Endodermal cell (in vitro differentiated cells): ENCODE measurements at regions not wholly inside any gene's neighbourhood (a gene's known extent, or its start where the extent isn't known, plus 50 kb on each side); places are given as distances from the start of the nearest gene placed in this dataset.

Experiments
- DNase-seq: peaks from one replicate; pipeline ENCODE4 v3.0.0-alpha.2; 2017
- H3K27ac ChIP-seq: 2 replicates; pipeline ENCODE4 v1.5.1; 2013; ENCODE audit warnings: mild to moderate bottlenecking, low read depth, low read length, moderate library complexity
- H3K27me3 ChIP-seq: 2 replicates; pipeline ENCODE4 v1.6.1; 2013; ENCODE audit warnings: mild to moderate bottlenecking, low read length, moderate library complexity; ENCODE audit not compliant: insufficient read depth, control insufficient read depth, poor library complexity, severe bottlenecking
- H3K36me3 ChIP-seq: 2 replicates; pipeline ENCODE4 v1.7.0; 2013; ENCODE audit warnings: mild to moderate bottlenecking, low read length, moderate library complexity; ENCODE audit not compliant: control insufficient read depth, insufficient read depth
- H3K4me1 ChIP-seq: one replicate; pipeline ENCODE4 v1.7.0; 2013; ENCODE audit warnings: low read length; ENCODE audit not compliant: control insufficient read depth, insufficient read depth
- H3K4me3 ChIP-seq: 2 replicates; pipeline ENCODE4 v1.5.1; 2013; ENCODE audit warnings: mild to moderate bottlenecking, low read length, moderate library complexity
- H3K9ac ChIP-seq: 2 replicates; pipeline ENCODE4 v1.6.1; 2013; ENCODE audit warnings: mild to moderate bottlenecking, low read length, moderate library complexity; ENCODE audit not compliant: poor library complexity, severe bottlenecking; ENCODE audit errors: extremely low read depth
- H3K9me3 ChIP-seq: 2 replicates; pipeline ENCODE4 v1.6.1; 2013; ENCODE audit warnings: mild to moderate bottlenecking, low read length, moderate library complexity; ENCODE audit not compliant: control insufficient read depth
- H3K27ac Mint-ChIP-seq: 2 replicates; pipeline ENCODE4 v1.8.0; 2020; ENCODE audit warnings: mixed read lengths
- H3K27me3 Mint-ChIP-seq: 2 replicates; pipeline ENCODE4 v1.8.0; 2021; ENCODE audit warnings: mild to moderate bottlenecking, mixed read lengths; ENCODE audit not compliant: insufficient read depth
- H3K36me3 Mint-ChIP-seq: 2 replicates; pipeline ENCODE4 v1.8.0; 2020; ENCODE audit warnings: low read depth, mixed read lengths
- H3K4me1 Mint-ChIP-seq: 2 replicates; pipeline ENCODE4 v1.8.0; 2020; ENCODE audit warnings: mixed read lengths
- H3K4me3 Mint-ChIP-seq: 2 replicates; pipeline ENCODE4 v1.8.0; 2020; ENCODE audit warnings: mild to moderate bottlenecking, moderate library complexity, mixed read lengths
- H3K9me3 Mint-ChIP-seq: 2 replicates; pipeline ENCODE4 v1.8.0; 2020; ENCODE audit warnings: mild to moderate bottlenecking, mixed read lengths
- CTCF ChIP-seq: fragments of 200-600 bp; sonication (generic); conservative IDR thresholded peaks from 2 replicates; pipeline ENCODE4 v1.5.0; 2021; ENCODE audit warnings: antibody characterized with exemption, mild to moderate bottlenecking
- WGBS, 2 experiments: methylation state at CpG; one replicate each; pipeline versions ENCODE4 v1.1.5 to v1.1.7; 2013; ENCODE audit warnings: missing lambda C conversion rate in 2 of 2, mixed read lengths in 1 of 2; ENCODE audit not compliant: insufficient coverage in 1 of 2, insufficient read length in 1 of 2; 5-methylcytosine and 5-hydroxymethylcytosine counted together

DNA sequence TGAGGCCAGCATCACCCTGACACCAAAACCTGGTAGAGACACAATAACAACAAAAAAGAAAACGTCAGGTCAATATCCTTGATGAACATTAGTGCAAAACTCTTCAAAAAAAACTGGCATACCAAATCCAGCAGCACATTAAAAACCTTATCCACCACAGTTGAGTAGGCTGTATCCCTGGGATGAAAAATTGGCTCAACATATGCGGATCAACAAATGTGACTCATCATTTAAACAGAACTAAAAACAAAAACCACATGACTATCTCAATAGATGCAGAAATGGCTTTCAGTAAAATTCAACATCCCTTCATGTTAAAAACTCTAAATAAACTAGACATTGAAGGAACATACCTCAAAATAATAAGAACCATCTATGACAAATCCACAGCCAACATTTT, 59.6 kb upstream of the PHIP start:
- no peaks in the 10 kb centered on the region for H3K27me3 ChIP-seq
- H3K36me3 ChIP-seq, result no peaks in the 10 kb centered on the region
- peaks cover 29% of the 10 kb centered on the region for H3K9me3 ChIP-seq
- Mint-ChIP-seq H3K27ac (no peak overlapping the region), H3K4me3 (no peak overlapping the region), H3K4me1 (peaks cover 2% of the 10 kb centered on the region), H3K9me3 (peaks cover 37% of the 10 kb centered on the region), H3K36me3 (no peaks in the 10 kb centered on the region), H3K27me3 (no peaks in the 10 kb centered on the region)
- H3K4me1 ChIP-seq, result no peaks in the 10 kb centered on the region
- WGBS, 2 experiments, result 88 to 100% methylated on average over 1 to 2 of the region's 2 CpGs
- H3K9ac ChIP-seq, result no peak overlapping the region
- DNase-seq, result no peak
- no peak for TF ChIP-seq CTCF
- H3K4me3 ChIP-seq, result no peak overlapping the region
- H3K27ac ChIP-seq, result no peak overlapping the region

GRCh38 chr6:79135973-79136470, 58.0 kb upstream of the PHIP start:
- Mint-ChIP-seq H3K27ac (no peak overlapping the region), H3K4me1 (peaks cover 2% of the 10 kb centered on the region), H3K9me3 (peaks cover 45% of the 10 kb centered on the region), H3K4me3 (no peak overlapping the region), H3K27me3 (no peaks in the 10 kb centered on the region), H3K36me3 (no peaks in the 10 kb centered on the region)
- no peaks in the 10 kb centered on the region for H3K36me3 ChIP-seq
- peaks cover 29% of the 10 kb centered on the region for H3K9me3 ChIP-seq
- DNase-seq, result no peak
- peak overlapping the region; percentile 35 for H3K4me3 ChIP-seq
- no peaks in the 10 kb centered on the region for H3K4me1 ChIP-seq
- no peak overlapping the region for H3K9ac ChIP-seq
- no peak overlapping the region for H3K27ac ChIP-seq
- no peak for TF ChIP-seq CTCF
- no peaks in the 10 kb centered on the region for H3K27me3 ChIP-seq

GRCh38 chr6:79134699-79135474, 56.8 kb upstream of the PHIP start:
- no peak for DNase-seq
- no peak overlapping the region for H3K27ac ChIP-seq
- H3K9ac ChIP-seq, result no peak overlapping the region
- Mint-ChIP-seq H3K27me3 (no peaks in the 10 kb centered on the region), H3K9me3 (peaks cover 45% of the 10 kb centered on the region), H3K27ac (no peak overlapping the region), H3K4me3 (no peak overlapping the region), H3K4me1 (peaks cover 2% of the 10 kb centered on the region), H3K36me3 (no peaks in the 10 kb centered on the region)
- H3K9me3 ChIP-seq, result peaks cover 29% of the 10 kb centered on the region
- WGBS, 2 experiments, result 88 to 93% methylated on average over 2 of the region's 2 CpGs
- H3K36me3 ChIP-seq, result no peaks in the 10 kb centered on the region
- TF ChIP-seq CTCF, result peak; percentile 22
- no peaks in the 10 kb centered on the region for H3K4me1 ChIP-seq
- no peak overlapping the region for H3K4me3 ChIP-seq
- H3K27me3 ChIP-seq, result no peaks in the 10 kb centered on the region
